ENCODE measurements at regions not wholly inside any gene's neighbourhood (a gene's known extent, or its start where the extent isn't known, plus 50 kb on each side); places are given as distances from the start of the nearest gene placed in this dataset.

GRCh38 chr1:98405581-98406074 is 255.9 kb upstream of the SNX7 start:
- H3K9ac ChIP-seq, result no peak overlapping the region
- H3K79me2 ChIP-seq (ENCODE audit: insufficient read depth), result no peaks in the 10 kb centered on the region
- peak overlapping the region; percentile 82 for H2AFZ ChIP-seq (ENCODE audit: low read depth)
- 27% methylated on average over 3 of the region's 3 CpGs for WGBS (ENCODE audit: low lambda C conversion rate)
- H3K27ac ChIP-seq (ENCODE audit: low read depth in 2 of 2, low read length in 1 of 2), result peak overlapping the region; percentile 32 to 67; a peak in 3 of 4 replicates
- no peaks in the 10 kb centered on the region for H3K9me2 ChIP-seq
- H3K4me3 ChIP-seq (ENCODE audit: low read depth in 2 of 2, low read length in 1 of 2), result no peak overlapping the region
- H3K4me2 ChIP-seq, result peak overlapping the region; percentile 21; the same call in 1 of the 2 replicates
- ChIA-PET CTCF (interaction anchor here (1.8 to 2.5 kb wide), 2 partner anchors 63 to 350 kb away, joined by 5 to 10 read pairs; no protein-coding TSS in a partner anchor), POLR2A (no interaction called here)
- no peak for DNase-seq
- no peaks in the 10 kb centered on the region for H3K36me3 ChIP-seq (replicated peaks in 1 of 2; ENCODE audit: control insufficient read depth in 1 of 2, insufficient read depth in 2 of 2, low read length in 1 of 2)
- no peaks in the 10 kb centered on the region for H4K20me1 ChIP-seq (ENCODE audit: insufficient read depth)
- peaks cover 28 to 29% of the 10 kb centered on the region in 2 experiments; a peak in 3 of 4 replicates for H3K4me1 ChIP-seq (ENCODE audit: control insufficient read depth in 1 of 2, insufficient read depth in 2 of 2, low read depth in 1 of 2, low read length in 1 of 2)
- no peaks in the 10 kb centered on the region for H3K27me3 ChIP-seq (ENCODE audit: insufficient read depth)
- no peak for TF ChIP-seq MEF2A (IDR thresholded peaks at IDR 0.05; ENCODE audit: borderline replicate concordance, low read depth)
- no peak for TF ChIP-seq YY1 (IDR thresholded peaks at IDR 0.05; ENCODE audit: low read depth)
- TF ChIP-seq, protein P1, sequence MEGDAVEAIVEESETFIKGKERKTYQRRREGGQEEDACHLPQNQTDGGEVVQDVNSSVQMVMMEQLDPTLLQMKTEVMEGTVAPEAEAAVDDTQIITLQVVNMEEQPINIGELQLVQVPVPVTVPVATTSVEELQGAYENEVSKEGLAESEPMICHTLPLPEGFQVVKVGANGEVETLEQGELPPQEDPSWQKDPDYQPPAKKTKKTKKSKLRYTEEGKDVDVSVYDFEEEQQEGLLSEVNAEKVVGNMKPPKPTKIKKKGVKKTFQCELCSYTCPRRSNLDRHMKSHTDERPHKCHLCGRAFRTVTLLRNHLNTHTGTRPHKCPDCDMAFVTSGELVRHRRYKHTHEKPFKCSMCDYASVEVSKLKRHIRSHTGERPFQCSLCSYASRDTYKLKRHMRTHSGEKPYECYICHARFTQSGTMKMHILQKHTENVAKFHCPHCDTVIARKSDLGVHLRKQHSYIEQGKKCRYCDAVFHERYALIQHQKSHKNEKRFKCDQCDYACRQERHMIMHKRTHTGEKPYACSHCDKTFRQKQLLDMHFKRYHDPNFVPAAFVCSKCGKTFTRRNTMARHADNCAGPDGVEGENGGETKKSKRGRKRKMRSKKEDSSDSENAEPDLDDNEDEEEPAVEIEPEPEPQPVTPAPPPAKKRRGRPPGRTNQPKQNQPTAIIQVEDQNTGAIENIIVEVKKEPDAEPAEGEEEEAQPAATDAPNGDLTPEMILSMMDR (IDR thresholded peaks at IDR 0.05), result no peak
- no peaks in the 10 kb centered on the region for H3K9me3 ChIP-seq
- peaks cover 16% of the 10 kb centered on the region for H3F3A ChIP-seq (replicated peaks; ENCODE audit: insufficient read depth)

- no peak for DNase-seq
- TF ChIP-seq RFX5 (IDR thresholded peaks at IDR 0.05; ENCODE audit: low read length) (no peak), RXRA (IDR thresholded peaks at IDR 0.05; ENCODE audit: borderline replicate concordance, low read depth) (no peak), YY1 (IDR thresholded peaks at IDR 0.05; ENCODE audit: low read depth) (no peak), MEF2A (IDR thresholded peaks at IDR 0.05; ENCODE audit: borderline replicate concordance, low read depth) (no peak), FOXJ3 (CRISPR knock-in tag; IDR thresholded peaks at IDR 0.05) (no peak), SMC3 (IDR thresholded peaks at IDR 0.05; ENCODE audit: low read depth, low read length) (no peak), RCOR1 (IDR thresholded peaks at IDR 0.05; ENCODE audit: low read length) (no peak), TAF1 (IDR thresholded peaks at IDR 0.05; ENCODE audit: borderline replicate concordance, low read depth, low read length) (no peak), GATA2 (CRISPR knock-in tag; IDR thresholded peaks at IDR 0.05) (no peak), TEAD4 (IDR thresholded peaks at IDR 0.05; ENCODE audit: borderline replicate concordance, insufficient read depth) (no peak), ELF1 (IDR thresholded peaks at IDR 0.05) (no peak), POLR2AphosphoS5 (IDR thresholded peaks at IDR 0.05; ENCODE audit: low read depth, low read length) (no peak), RAD21 (IDR thresholded peaks at IDR 0.05; ENCODE audit: low read length) (no peak), EZH2phosphoT487 (IDR thresholded peaks at IDR 0.05; ENCODE audit: borderline replicate concordance, low read depth) (no peak), SIN3A (IDR thresholded peaks at IDR 0.05; ENCODE audit: borderline replicate concordance, low read depth, low read length) (no peak)
- TF ChIP-seq, protein P2, sequence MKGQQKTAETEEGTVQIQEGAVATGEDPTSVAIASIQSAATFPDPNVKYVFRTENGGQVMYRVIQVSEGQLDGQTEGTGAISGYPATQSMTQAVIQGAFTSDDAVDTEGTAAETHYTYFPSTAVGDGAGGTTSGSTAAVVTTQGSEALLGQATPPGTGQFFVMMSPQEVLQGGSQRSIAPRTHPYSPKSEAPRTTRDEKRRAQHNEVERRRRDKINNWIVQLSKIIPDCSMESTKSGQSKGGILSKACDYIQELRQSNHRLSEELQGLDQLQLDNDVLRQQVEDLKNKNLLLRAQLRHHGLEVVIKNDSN (IDR thresholded peaks at IDR 0.05; ENCODE audit: borderline replicate concordance, low read depth), result no peak
- H3K4me3 ChIP-seq (ENCODE audit: low read depth in 2 of 2, low read length in 1 of 2), result no peak overlapping the region
- peaks cover 28 to 29% of the 10 kb centered on the region in 2 experiments; a peak in 3 of 4 replicates for H3K4me1 ChIP-seq (ENCODE audit: control insufficient read depth in 1 of 2, insufficient read depth in 2 of 2, low read depth in 1 of 2, low read length in 1 of 2)
- no peaks in the 10 kb centered on the region for H3K27me3 ChIP-seq (ENCODE audit: insufficient read depth)
- no peaks in the 10 kb centered on the region for H3K9me3 ChIP-seq
- no peak overlapping the region for H2AFZ ChIP-seq (ENCODE audit: low read depth)
- H3K4me2 ChIP-seq, result no peak overlapping the region
- H3K27ac ChIP-seq (ENCODE audit: low read depth in 2 of 2, low read length in 1 of 2), result peak overlapping the region in 1 of 2 experiments; percentile 65; a peak in 2 of 4 replicates
- 96% methylated on average over 2 of the region's 2 CpGs for WGBS (ENCODE audit: low lambda C conversion rate)
- peaks cover 16% of the 10 kb centered on the region for H3F3A ChIP-seq (replicated peaks; ENCODE audit: insufficient read depth)
- no peaks in the 10 kb centered on the region for H3K9me2 ChIP-seq
- H3K79me2 ChIP-seq (ENCODE audit: insufficient read depth), result no peaks in the 10 kb centered on the region
- POLR2A ChIA-PET, result no interaction called here
- no peak overlapping the region for H3K9ac ChIP-seq
- no peaks in the 10 kb centered on the region for H4K20me1 ChIP-seq (ENCODE audit: insufficient read depth)
- H3K36me3 ChIP-seq (replicated peaks in 1 of 2; ENCODE audit: control insufficient read depth in 1 of 2, insufficient read depth in 2 of 2, low read length in 1 of 2), result no peaks in the 10 kb centered on the region
- CTCF ChIA-PET, result interaction anchor here (1.8 to 2.5 kb wide), 2 partner anchors 63 to 349 kb away, joined by 5 to 10 read pairs; no protein-coding TSS in a partner anchor
Measured at GRCh38 chr1:98404866-98405265, 256.7 kb upstream of the SNX7 start.
